GM19328 (cell line): ENCODE measurements at regions not wholly inside any gene's neighbourhood (a gene's known extent, or its start where the extent isn't known, plus 50 kb on each side); places are given as distances from the start of the nearest gene placed in this dataset.

ENCODE experiments used
- ATAC-seq: cut with Tn5 transposase; IDR thresholded peaks from one replicate; pipeline ENCODE4 v1.9.1; 2021; ENCODE audit warnings: mild to moderate bottlenecking, moderate library complexity; ENCODE audit not compliant: unreplicated experiment

DNA sequence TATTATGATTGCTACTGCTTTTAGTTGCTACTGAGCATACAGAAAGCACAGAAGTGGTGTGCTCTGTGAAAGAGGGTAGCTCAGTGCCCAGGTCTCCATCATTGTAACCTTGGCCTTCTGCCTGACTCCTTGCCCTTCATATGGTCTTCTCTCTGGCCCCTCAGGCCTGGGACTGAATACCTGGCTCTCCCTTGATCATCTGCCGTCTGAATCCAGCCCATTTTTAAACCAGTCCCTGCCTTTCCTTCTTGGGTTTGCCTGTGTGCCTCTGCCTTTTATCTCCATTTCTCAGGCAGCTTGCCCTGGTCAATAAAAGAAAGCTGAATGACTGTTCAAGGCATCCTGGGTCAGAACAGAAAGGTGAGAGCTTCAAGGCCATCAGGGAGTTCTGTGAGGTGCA is 109.1 kb upstream of the ZNF438 start:
- no peak for ATAC-seq

- ATAC-seq = no peak
Observed at GRCh38 chr10:31142026-31142425, 110.4 kb upstream of the ZNF438 start.

DNA sequence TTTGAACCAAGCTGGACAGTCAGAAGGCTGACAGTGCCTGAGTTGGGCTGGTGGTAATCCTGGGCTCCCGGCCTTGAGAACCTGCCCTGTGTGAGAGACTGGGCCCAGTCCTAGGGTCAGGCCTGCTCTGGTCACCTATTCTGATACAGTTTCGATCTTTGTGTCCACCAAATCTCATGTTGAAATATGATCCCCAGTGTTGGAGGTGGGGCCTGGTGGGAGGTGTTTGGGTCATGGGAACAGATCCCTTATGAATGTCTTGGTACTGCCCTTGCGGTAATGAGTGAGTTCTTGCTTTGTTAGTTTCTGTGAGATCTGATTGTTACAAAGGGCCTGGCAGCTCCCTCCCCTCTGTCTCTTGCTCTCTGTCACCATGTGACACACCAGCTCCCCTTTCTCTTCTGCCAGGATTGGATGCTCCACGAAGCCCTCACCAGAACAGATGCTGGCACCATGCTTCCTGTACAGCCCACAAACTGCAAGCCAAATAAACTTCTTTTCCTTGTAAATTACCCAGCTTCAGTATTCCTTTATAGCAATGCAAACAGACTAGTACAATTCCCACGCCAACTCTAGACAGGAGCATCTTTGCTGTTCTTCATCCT is 111.8 kb upstream of the ZNF438 start:
- ATAC-seq = no peak

DNA sequence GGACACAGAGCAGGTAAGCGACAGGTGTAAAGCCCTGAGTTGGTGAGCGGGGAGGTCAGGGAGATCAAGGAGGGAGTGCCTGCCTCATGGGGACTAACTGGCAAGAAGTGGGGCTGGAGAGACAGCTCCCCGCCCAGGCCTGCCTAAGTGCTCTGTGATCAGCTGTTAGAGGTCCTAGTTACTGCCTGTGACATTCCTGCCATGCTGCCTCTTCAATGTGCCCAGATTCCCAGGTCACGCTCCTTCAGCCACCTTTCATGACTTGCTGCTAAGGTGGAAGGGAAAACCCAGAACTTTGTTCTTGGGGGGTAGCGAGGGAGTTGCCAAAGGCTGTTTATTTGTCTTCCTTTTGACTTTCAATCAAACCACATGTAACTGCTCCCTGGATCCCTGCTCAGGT is 114.3 kb upstream of the ZNF438 start:
- no peak for ATAC-seq

- ATAC-seq = no peak
Observed at GRCh38 chr10:31146491-31147209, 115.0 kb upstream of the ZNF438 start.

GRCh38 chr10:31147210-31147608 is 115.5 kb upstream of the ZNF438 start:
- no peak for ATAC-seq

DNA sequence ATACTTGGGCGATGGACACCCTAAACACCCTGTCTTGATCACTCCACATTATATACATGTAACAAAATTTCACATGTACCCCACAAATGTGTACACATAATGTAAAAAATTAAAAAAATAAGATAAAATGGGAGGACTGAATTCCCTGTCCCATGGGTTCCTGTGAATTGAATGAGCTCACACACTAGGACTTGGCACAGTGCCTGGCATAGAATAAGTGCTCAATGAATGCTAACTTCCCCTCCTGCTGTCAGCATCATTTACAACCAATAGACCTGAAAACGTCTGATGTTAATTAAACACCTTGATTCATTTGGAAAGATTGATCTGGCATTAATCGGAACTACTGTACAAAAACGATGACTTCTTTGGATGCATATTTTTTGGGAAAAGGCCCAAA is 117.3 kb upstream of the ZNF438 start:
- ATAC-seq = no peak

- ATAC-seq = no peak
Observed at GRCh38 chr10:31149835-31150512, 118.3 kb upstream of the ZNF438 start.

DNA sequence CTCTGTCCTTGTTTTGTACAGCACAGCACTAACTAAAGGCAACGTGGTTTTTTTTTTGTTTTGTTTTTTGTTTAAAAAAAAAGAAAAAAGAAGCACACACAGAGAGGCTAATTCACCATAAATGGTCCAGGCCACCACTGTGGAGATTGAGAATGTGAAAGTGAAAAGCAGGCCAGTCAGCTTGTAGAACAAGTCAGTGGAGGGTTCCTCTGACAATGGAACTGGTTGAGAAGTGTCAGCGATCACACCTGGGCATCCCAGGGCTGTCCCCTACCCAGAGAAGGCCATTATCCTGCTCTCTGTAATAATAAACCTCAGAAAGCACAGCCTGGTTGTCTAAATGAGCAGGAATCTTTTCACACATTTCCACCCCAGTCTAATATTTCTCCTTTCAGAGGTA is 119.6 kb upstream of the ZNF438 start:
- ATAC-seq = no peak

GRCh38 chr10:31152421-31153135 is 120.9 kb upstream of the ZNF438 start:
- no peak for ATAC-seq

DNA sequence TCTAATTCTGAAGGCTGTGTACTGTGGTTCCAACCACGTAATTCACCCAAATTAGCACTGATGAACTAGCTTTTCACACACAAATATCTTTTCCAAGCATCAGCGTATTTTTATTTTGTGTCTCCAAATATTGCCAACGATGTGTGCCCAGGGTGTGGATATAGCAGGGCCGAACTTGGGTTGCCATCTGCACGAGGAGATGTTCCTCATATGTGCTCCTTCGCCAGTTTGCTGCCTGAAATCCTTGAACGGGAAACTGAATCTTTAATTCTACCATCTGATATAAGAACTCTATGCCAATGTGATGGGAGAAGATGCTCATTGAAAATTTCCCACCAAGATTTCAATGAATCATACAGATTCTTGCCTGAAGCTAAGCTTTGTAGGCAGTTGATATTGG is 121.5 kb upstream of the ZNF438 start:
- ATAC-seq = no peak

DNA sequence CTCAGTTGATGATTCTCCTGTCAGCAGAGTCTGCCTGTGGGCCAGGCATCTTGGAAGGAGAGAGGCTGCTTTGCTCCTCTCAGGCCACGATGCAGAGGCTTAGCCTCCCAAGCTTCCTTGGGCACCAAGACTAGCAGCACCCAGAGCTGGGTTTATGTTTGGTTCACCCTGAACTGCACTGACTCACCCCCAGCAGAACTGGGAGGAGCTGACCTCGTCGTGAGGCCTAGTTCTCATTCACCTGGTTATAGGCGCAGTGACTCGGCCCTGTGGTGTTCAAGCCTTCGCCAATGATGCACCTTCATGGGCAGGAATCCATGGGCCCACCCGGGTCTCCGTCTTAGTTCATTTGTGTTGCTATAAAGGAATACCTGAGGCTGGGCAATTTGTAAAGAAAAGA is 122.0 kb upstream of the ZNF438 start:
- ATAC-seq = no peak

DNA sequence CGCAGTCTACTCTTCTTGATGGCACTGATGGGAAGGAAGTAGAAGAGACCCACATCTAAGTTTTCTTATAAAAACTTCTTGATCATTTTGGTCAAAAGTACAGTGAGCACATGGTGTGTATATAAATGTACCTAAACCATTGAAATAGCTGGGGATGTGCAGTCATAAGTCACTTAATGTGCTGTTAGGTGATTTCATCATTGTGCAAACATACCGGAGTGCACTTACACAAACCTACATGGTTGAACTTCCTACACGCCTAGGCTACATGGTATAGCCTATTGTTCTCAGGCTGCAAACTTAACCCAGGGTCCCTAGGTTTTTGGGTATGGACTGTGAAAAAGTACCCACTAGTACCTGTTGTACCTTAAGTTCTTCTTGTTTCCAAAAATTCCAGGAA is 123.3 kb upstream of the ZNF438 start:
- ATAC-seq = no peak

DNA sequence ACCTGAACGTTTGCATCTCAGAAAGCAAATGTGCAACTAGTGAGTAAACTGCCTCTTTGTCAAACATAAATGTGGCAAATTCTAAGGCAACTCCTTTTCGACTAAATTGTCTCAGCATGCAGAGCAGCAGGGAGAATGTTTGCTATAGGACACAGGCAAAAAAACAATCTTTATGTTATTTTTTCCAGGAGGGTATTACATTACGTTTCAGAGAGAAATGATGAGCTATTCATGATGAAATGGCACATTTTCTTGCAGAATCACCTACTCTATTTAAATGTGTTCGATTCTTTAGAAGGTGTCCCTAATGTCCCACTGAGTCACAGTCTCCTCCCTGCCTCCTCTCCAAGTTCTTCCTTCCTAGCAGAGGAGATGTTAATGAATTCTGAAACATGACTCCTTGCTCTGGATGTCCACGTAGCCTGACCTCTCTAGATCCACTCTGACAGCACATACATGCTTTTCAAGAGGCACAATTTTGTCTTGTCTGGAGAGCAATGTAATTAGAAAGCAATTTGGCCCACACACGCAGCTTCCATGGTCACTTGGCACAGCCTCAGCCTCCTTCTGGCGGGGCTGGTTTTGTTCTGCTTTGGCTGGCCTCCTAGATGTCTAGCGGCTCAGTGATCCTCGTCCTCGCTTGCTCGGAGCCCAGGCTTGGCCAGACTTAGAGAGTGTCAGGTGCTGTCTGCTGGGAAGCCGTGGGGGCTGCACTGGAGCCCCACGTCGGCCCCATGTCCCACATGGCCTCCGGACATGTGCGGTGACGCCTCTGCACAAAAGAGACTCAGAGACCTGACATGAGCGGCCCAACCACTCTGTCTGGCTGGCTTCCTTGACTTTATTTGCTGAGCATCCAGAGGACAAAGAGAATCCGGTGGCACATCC is 125.7 kb upstream of the ZNF438 start:
- no peak for ATAC-seq

DNA sequence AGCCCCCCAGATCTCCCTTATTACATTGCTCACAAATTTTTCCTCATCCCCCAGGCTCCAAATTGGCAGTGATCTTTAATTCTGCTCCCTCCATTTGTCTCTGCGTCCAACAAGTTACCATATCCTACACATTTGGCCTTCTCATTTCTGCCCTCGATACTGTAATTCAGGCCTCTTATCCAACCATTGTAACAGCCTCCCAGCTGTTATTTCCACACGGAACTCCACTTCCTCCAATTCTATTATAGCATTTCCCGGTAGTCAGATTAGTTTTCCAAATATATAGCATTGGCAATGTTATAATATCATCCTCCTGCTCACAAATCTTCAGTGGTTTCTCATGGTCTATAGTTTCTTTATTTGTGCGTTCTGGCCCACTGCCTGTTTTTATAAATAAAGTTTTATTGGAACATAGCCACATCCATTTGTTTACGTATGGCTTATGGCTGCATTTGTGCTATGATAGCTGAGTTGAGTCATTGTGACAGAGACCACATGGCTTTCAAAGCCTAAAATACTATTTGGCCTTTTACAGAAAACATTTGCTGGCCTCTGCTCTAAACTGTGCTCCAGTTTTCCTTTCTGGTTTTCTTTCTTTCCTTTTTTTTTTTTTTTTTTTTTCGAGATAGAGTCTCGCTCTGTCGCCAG is 126.5 kb upstream of the ZNF438 start:
- no peak for ATAC-seq

DNA sequence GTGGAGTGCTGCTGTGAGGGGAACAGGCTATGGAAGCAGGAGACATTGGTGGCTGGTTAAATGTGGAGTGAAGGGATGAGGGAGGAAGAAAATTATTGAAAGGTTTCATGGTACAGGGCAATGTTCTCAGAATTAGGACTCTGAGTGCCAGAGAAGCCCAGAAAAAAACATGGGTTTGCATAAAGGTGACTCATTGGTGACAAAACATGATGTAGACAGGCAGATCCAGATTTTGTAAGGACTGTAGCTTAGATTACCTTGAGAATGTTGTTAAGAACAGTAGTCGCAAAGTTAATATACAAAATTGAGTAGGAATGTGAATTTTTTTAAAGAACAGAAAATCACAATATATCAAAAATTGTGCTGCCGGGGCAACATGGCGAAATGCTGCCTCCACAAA is 134.9 kb upstream of the ZNF438 start:
- ATAC-seq = no peak

DNA sequence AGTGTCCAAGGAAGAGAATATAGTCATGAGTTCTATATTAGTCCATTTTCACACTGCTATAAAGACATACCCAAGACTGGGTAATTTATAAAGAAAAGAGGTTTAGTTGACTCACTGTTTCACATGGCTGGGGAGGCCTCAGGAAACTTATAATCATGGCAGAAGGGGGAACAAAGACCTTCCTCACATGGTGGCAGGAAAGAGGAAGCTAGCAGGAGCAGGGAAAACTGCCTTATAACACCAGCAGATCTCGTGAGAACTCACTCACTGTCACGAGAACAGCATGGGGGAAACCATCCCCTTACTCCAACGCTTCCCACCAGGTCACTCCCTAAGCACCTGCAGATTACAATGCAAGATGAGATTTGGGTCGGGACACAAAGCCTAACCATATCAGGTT is 139.0 kb upstream of the ZNF438 start:
- no peak for ATAC-seq

GRCh38 chr10:31171402-31172083 is 139.9 kb upstream of the ZNF438 start:
- ATAC-seq = no peak

DNA sequence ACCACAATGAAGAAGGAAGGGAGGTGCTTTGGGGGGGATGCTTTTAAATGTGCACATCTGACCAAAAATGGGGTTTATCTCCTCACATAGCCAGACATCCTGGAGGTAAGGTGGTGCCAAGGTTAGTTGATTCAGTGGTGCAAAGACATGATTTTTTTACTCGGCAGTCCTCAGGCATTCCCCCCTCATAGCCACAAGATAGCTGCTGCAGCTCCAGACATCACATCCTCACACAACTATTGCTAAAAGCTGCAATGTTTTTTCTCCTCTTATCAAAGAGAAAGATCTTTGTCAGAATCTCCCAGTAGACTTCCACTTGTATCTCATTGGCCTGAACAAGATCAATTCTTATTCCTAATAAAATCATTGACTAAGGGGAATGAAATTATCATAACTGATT is 141.3 kb upstream of the ZNF438 start:
- no peak for ATAC-seq

DNA sequence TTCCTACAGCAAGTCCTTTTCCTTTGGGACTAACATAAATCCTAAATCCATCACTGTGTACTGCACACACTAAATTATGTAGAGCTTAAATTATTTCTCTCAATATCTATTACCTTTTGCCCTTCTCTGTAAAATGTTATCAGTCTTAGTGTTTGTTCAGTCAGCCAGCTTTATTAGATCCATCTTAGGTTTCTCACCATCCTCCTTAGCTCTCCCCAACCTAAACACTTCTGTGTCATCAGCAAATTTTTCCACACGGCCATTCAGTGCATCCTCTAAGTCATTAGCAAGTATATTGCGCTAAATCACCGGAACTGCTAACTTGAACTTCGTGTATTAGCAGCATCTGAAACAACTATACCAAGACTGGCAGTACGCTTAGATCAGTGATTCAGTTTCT is 142.1 kb upstream of the ZNF438 start:
- no peak for ATAC-seq
